RWPE1 (cell line): ENCODE measurements at regions not wholly inside any gene's neighbourhood (a gene's known extent, or its start where the extent isn't known, plus 50 kb on each side); places are given as distances from the start of the nearest gene placed in this dataset.

ENCODE experiments used
- CTCF ChIA-PET: fragments of 350-600 bp; sonication (Branson Sonifier 250); formaldehyde crosslinking; extraction: SDS; loops from one replicate; lab custom pipeline; 2021; lab: Yijun Ruan, JAX
- POLR2A ChIA-PET: fragments of 400-600 bp; formaldehyde crosslinking; extraction: SDS; loops from one replicate; lab custom pipeline; 2020; ENCODE audit warnings: antibody characterized with exemption; ENCODE audit not compliant: low non-redundant PET; lab: Yijun Ruan, JAX
- DNase-seq: peaks from one replicate; pipeline ENCODE4 v3.0.0; 2012; ENCODE audit warnings: low spot score
- H3K27ac ChIP-seq: fragments of 450-650 bp; 2 replicates; pipeline ENCODE4 v1.5.1; 2017
- TF ChIP-seq, protein P1 (sequence below): fragments of 450-650 bp; conservative IDR thresholded peaks from 2 replicates; pipeline ENCODE4 v1.5.1; 2017; ENCODE audit warnings: low read depth, mild to moderate bottlenecking

DNA sequence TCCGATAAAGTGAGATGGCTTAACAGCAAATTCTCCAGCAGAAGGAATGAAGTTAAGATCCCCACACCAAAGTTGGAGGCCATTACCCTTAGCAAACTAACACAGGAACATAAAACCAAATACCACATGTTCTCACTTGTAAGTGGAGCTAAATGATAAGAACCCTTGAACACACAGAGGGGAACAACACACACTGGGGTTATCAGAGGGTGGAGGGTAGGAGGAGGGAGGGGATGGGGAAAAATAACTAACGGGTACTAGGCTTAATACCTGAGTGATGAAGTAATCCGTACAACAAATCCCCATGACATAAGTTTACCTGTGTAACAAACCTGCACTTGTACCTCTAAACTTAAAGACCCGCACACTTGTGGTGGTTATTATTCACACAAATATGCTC is 240.4 kb upstream of the NAV3 start:
- TF ChIP-seq, protein P1, sequence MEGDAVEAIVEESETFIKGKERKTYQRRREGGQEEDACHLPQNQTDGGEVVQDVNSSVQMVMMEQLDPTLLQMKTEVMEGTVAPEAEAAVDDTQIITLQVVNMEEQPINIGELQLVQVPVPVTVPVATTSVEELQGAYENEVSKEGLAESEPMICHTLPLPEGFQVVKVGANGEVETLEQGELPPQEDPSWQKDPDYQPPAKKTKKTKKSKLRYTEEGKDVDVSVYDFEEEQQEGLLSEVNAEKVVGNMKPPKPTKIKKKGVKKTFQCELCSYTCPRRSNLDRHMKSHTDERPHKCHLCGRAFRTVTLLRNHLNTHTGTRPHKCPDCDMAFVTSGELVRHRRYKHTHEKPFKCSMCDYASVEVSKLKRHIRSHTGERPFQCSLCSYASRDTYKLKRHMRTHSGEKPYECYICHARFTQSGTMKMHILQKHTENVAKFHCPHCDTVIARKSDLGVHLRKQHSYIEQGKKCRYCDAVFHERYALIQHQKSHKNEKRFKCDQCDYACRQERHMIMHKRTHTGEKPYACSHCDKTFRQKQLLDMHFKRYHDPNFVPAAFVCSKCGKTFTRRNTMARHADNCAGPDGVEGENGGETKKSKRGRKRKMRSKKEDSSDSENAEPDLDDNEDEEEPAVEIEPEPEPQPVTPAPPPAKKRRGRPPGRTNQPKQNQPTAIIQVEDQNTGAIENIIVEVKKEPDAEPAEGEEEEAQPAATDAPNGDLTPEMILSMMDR, result no peak
- DNase-seq, result no peak
- H3K27ac ChIP-seq, result no peak overlapping the region
- ChIA-PET CTCF (no interaction called here), POLR2A (no interaction called here)

DNA sequence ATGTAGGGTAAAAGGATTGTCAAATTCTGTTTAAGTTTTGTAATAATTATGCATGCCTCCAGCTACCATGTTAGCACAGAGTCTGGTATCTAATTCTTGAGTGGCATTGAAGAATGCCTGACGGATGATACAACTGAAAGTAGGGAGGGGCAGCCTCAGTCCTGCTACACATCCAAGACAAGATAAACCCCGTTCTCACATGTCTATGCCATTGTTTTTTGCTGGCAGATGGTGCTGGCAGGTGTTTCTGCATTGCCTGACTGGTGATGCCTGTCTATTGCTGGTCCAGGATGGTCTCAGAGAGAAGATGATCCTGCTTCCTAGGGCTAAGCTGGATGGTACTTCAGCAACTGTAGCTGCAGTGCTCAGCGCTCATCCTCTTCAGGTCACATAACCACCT is 245.8 kb upstream of the NAV3 start:
- no peak overlapping the region for H3K27ac ChIP-seq
- TF ChIP-seq, protein P1, result no peak
- DNase-seq, result no peak
- CTCF ChIA-PET, result no interaction called here
- POLR2A ChIA-PET, result no interaction called here

DNA sequence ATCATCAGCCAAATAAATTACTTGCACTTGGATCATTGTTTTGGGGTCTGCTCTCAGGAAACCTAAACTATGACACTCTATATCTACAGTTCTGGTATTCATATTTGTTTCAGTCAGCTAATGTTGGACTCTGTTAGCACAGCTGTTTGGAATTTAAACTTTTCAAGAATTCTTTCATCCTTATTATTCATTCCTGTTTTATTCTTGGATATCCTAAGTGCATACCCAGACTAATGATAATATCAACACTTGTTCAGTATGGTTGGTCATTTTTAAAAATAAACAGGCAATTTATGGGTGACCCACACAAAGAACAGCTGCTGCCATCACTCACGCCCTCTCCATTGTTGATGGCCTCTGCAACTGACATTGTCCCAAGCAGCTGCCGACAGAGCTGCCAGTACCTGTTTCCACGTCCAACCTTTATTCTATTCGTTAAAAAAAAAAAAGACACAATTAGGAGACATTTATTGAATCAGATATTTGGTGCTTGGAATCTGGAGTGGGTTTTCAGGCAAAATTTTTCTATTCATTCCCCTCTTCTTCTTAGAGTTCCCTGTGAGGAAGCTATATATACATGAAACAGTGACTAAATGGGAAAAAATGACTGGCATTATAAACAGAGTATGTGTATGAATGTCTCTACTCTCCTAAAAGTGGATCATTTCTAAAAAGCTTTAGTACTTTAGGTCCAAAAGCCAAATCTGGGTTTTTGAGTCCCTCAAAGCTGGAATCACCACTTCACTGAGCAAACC is 252.1 kb upstream of the NAV3 start:
- CTCF ChIA-PET, result interaction anchor here (0.6 to 1.1 kb wide), 3 partner anchors 80 to 567 kb away, joined by 3 to 6 read pairs (median 4); no protein-coding TSS in a partner anchor
- no peak overlapping the region for H3K27ac ChIP-seq
- TF ChIP-seq, protein P1, result no peak
- no peak for DNase-seq
- POLR2A ChIA-PET, result no interaction called here

DNA sequence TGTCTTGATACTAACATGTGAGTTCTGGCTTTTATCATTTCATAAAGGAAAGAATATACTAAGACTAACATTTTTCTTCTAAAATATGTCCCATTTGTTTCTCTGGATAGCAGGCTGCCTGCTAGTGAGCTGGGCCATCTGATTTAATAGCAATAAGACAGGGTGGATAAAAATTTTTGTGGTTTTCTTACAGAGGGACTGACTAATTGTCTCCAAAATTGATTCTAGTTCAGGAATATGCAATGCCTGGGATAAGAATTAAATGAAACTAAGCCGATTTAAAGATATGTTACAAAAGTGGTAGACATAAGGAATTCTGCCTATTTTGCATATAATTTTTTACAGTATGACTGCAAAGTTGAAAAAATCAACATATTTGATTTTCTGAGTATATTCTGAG is 252.9 kb upstream of the NAV3 start:
- TF ChIP-seq, protein P1, result no peak
- POLR2A ChIA-PET, result no interaction called here
- H3K27ac ChIP-seq, result no peak overlapping the region
- CTCF ChIA-PET, result interaction anchor here (1.1 kb wide), 1 partner anchor 348 kb away, joined by 3 read pairs; no protein-coding TSS in a partner anchor
- DNase-seq, result no peak

DNA sequence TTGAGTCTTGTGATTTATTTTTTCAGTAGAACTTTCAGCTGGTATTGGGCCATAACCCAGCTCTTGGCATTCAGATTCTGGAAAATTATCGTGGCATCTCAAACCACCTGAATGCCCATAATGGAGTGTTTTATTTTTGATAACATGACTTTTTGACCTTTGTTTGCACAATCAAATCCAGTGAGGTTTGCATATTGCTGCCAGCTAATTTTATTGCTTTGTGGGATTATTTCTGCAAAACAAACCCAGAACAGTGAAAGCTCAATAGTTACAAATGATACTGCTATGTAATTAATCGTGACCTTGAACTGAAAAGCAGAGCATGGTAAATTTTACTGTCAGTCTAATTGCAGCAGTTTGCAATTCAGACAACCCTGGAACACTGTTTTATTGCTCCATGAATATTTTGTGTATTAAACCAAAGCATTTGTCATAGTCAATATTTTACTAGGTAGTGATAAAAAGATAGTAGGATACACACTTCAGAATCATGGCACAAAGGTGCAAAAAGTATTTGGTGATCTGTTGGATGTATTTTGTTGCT is 255.2 kb upstream of the NAV3 start:
- DNase-seq, result no peak
- ChIA-PET CTCF (no interaction called here), POLR2A (no interaction called here)
- no peak overlapping the region for H3K27ac ChIP-seq
- TF ChIP-seq, protein P1, result no peak

DNA sequence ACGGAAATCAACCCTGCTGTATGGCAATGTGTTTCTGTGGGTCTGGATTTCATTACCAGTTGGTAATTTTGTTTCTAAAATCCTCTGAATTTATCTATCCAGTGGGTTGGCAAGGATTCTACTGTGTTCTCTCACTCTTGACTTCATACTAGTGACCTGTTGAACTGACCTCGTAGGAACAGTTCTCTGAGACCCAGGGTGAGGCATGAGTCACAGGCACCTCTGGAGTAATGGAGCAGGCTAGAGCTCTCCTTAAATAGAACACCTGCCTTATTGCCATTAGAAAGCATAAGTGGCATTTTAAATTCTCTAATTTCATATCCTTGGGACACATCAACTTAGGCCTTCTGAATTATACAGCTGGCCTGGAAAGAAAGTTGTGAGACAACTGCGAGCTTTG is 258.3 kb upstream of the NAV3 start:
- no peak overlapping the region for H3K27ac ChIP-seq
- POLR2A ChIA-PET, result no interaction called here
- DNase-seq, result no peak
- CTCF ChIA-PET, result no interaction called here
- TF ChIP-seq, protein P1, result no peak
